NCI-H748 (cell line): ENCODE measurements at regions not wholly inside any gene's neighbourhood (a gene's known extent, or its start where the extent isn't known, plus 50 kb on each side); places are given as distances from the start of the nearest gene placed in this dataset.

ENCODE experiments used
- DNase-seq: peaks from one replicate; lab custom pipeline; 2025; ENCODE audit not compliant: unreplicated experiment; lab: John Stamatoyannopoulos, UW

- no peak for DNase-seq
Measured at GRCh38 chr6:3999800-4000661, 78.9 kb downstream of the FAM217A start.

- DNase-seq: no peak
Measured at GRCh38 chr6:4004249-4004648, 74.7 kb downstream of the FAM217A start.

- peak; percentile 68 for DNase-seq
Measured at GRCh38 chr6:4008324-4009047, 70.5 kb downstream of the FAM217A start.

GRCh38 chr6:4009486-4009885, 69.5 kb downstream of the FAM217A start:
- DNase-seq: no peak

- DNase-seq: no peak
Measured at GRCh38 chr6:4010048-4010447, 68.9 kb downstream of the FAM217A start.

- DNase-seq: no peak
Measured at GRCh38 chr6:4010689-4011090, 68.2 kb downstream of the FAM217A start.

GRCh38 chr6:4012826-4013225, 66.1 kb downstream of the FAM217A start:
- no peak for DNase-seq

GRCh38 chr6:4017058-4017739, 61.7 kb downstream of the FAM217A start:
- DNase-seq: peak; percentile 31

GRCh38 chr6:4017834-4018170, 61.1 kb downstream of the FAM217A start:
- peak; percentile 82 for DNase-seq

GRCh38 chr6:4018171-4018923, 60.6 kb downstream of the FAM217A start:
- DNase-seq: peak; percentile 99
